ENCODE measurements at regions not wholly inside any gene's neighbourhood (a gene's known extent, or its start where the extent isn't known, plus 50 kb on each side); places are given as distances from the start of the nearest gene placed in this dataset.
"Not testable (repeated sequence)": the region's sequence is repeated elsewhere in the genome, so short reads cannot be mapped to it uniquely, and the experiment has no call there.

DNA sequence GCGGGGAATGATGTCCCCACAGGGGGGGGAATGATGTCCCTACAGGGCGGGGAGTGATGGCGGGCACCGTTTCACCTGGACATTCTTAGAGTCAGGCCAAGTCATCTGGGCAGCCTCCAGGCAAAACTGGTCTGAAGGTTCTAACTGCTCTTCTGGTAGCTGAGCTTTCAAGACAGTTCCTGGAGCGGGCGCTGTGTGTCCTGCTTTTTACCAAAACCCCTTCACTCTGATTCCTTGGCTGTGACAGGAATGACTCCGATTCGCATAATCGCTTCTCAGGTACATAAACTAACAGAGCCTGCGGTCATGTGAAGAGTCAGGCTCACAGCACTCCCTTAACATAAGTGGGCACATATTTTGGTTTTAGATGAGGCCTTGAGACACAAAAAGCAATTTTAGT lies 836.0 kb downstream of the TRIML1 start:
- POLR2A ChIA-PET, result no interaction called here
- H3K9me3 Mint-ChIP-seq, result peaks cover 3% of the 10 kb centered on the region

DNA sequence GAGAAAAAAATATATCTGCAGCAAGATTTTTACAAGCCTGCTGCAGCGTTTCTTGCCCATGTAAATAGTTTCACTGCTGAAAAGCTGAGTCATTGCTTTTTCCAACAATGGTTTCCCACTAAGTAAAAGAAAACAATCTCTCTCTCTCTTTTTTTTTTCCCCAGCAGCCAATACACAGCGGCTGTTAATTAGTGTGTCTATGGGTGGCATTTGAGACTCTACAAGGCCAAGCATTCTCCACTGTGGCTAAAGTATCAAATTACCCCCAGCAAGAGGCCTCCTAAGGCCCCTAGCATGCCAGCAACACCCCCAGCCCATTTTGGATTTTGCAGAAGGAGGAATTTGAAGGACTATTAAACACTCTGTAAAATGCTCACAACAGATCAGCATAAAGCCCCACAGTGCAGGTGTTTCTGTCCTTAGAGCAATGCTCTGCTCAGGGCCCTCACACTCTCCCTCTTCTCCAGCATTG lies 837.4 kb downstream of the TRIML1 start:
- intact Hi-C loops (cut with DNase I, micrococcal nuclease), result no loop called here
- no peaks in the 10 kb centered on the region for H3K27me3 ChIP-seq (ENCODE audit: control insufficient read depth in 1 of 2, insufficient read depth in 2 of 2, low read length in 2 of 2)
- Mint-ChIP-seq H3K27me3 (no peaks in the 10 kb centered on the region), H3K4me1 (ENCODE audit: low read depth) (no peaks in the 10 kb centered on the region), H3K27ac (no peak overlapping the region), H3K36me3 (ENCODE audit: low read depth) (no peaks in the 10 kb centered on the region), H3K4me3 (no peak overlapping the region), H3K9me3 (peaks cover 3% of the 10 kb centered on the region)
- ChIA-PET CTCF (no interaction called here), POLR2A (no interaction called here)
- no peak overlapping the region for H3K4me3 ChIP-seq (ENCODE audit: low read length)
- no peak for DNase-seq
- H3K36me3 ChIP-seq (ENCODE audit: insufficient read depth, low read length), result no peaks in the 10 kb centered on the region
- no peak overlapping the region for H3K27ac ChIP-seq (ENCODE audit: low read depth in 1 of 2, low read length in 2 of 2)
- H3K4me1 ChIP-seq (ENCODE audit: insufficient read depth, low read length), result no peaks in the 10 kb centered on the region
- TF ChIP-seq, protein P1, sequence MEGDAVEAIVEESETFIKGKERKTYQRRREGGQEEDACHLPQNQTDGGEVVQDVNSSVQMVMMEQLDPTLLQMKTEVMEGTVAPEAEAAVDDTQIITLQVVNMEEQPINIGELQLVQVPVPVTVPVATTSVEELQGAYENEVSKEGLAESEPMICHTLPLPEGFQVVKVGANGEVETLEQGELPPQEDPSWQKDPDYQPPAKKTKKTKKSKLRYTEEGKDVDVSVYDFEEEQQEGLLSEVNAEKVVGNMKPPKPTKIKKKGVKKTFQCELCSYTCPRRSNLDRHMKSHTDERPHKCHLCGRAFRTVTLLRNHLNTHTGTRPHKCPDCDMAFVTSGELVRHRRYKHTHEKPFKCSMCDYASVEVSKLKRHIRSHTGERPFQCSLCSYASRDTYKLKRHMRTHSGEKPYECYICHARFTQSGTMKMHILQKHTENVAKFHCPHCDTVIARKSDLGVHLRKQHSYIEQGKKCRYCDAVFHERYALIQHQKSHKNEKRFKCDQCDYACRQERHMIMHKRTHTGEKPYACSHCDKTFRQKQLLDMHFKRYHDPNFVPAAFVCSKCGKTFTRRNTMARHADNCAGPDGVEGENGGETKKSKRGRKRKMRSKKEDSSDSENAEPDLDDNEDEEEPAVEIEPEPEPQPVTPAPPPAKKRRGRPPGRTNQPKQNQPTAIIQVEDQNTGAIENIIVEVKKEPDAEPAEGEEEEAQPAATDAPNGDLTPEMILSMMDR (IDR thresholded peaks at IDR 0.05), result no peak
- ATAC-seq (ENCODE audit: poor library complexity), result no peak
- H3K9me3 ChIP-seq (ENCODE audit: control insufficient read depth in 1 of 2, insufficient read depth in 1 of 2, low read length in 2 of 2), result peaks cover 0 to 5% of the 10 kb centered on the region in 2 experiments

More for the DNA sequence above, 836.0 kb downstream of the TRIML1 start:
- Histone ChIP-seq H3K36me3 (ENCODE audit: insufficient read depth, low read length) (no peaks in the 10 kb centered on the region), H3K4me1 (ENCODE audit: insufficient read depth, low read length) (no peaks in the 10 kb centered on the region), H3K9me3 (ENCODE audit: control insufficient read depth in 1 of 2, insufficient read depth in 1 of 2, low read length in 2 of 2) (peaks cover 0 to 5% of the 10 kb centered on the region in 2 experiments), H3K4me3 (ENCODE audit: low read length) (no peak overlapping the region), H3K27me3 (ENCODE audit: control insufficient read depth in 1 of 2, insufficient read depth in 2 of 2, low read length in 2 of 2) (no peaks in the 10 kb centered on the region), H3K27ac (ENCODE audit: low read depth in 1 of 2, low read length in 2 of 2) (no peak overlapping the region)
- Mint-ChIP-seq H3K4me3 (no peak overlapping the region), H3K27me3 (no peaks in the 10 kb centered on the region), H3K4me1 (ENCODE audit: low read depth) (no peaks in the 10 kb centered on the region), H3K27ac (no peak overlapping the region), H3K36me3 (ENCODE audit: low read depth) (no peaks in the 10 kb centered on the region)
- TF ChIP-seq, protein P1 (IDR thresholded peaks at IDR 0.05), result no peak
- DNase-seq, result no peak
- ATAC-seq (ENCODE audit: poor library complexity), result no peak
- CTCF ChIA-PET, result no interaction called here
- intact Hi-C loops (cut with DNase I, micrococcal nuclease), result no loop called here

- H3K4me1 Mint-ChIP-seq (ENCODE audit: low read depth); H3K4me3 ChIP-seq (ENCODE audit: low read length); ATAC-seq (ENCODE audit: poor library complexity); H3K36me3 Mint-ChIP-seq (ENCODE audit: low read depth); H3K9me3 ChIP-seq (ENCODE audit: control insufficient read depth in 1 of 2, insufficient read depth in 1 of 2, low read length in 2 of 2); H3K27me3 Mint-ChIP-seq; CTCF ChIA-PET; H3K27ac ChIP-seq (ENCODE audit: low read depth in 1 of 2, low read length in 2 of 2); H3K27ac Mint-ChIP-seq; H3K36me3 ChIP-seq (ENCODE audit: insufficient read depth, low read length); POLR2A ChIA-PET; H3K4me1 ChIP-seq (ENCODE audit: insufficient read depth, low read length); intact Hi-C loops (cut with DNase I, micrococcal nuclease); H3K27me3 ChIP-seq (ENCODE audit: control insufficient read depth in 1 of 2, insufficient read depth in 2 of 2, low read length in 2 of 2); DNase-seq; H3K9me3 Mint-ChIP-seq; H3K4me3 Mint-ChIP-seq: not testable (repeated sequence)
Observed at GRCh38 chr4:188977232-188977631, 838.0 kb downstream of the TRIML1 start.

DNA sequence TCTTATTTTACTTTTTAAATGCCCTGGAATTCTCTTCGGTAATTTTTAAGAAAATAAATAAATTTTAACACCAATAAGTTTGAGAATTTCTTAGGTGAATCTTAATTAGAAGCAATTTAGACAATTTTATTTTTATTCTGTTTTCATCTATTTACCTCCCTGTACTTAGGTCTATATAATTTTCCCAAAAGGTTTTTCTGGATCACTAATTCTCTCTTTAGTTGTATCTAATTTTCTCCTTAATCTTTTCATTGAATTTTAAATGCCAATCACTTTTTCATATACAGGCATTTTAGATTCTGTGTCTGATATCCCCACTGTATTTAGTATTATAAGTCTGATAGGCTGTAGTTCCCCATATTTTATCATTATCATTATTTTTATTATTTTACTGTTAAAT lies 845.3 kb downstream of the TRIML1 start:
- intact Hi-C loops (cut with DNase I, micrococcal nuclease), result no loop called here
- Histone ChIP-seq H3K27me3 (ENCODE audit: control insufficient read depth in 1 of 2, insufficient read depth in 2 of 2, low read length in 2 of 2) (no peaks in the 10 kb centered on the region), H3K27ac (ENCODE audit: low read depth in 1 of 2, low read length in 2 of 2) (no peak overlapping the region), H3K4me3 (ENCODE audit: low read length) (no peak overlapping the region), H3K4me1 (ENCODE audit: insufficient read depth, low read length) (no peaks in the 10 kb centered on the region), H3K36me3 (ENCODE audit: insufficient read depth, low read length) (no peaks in the 10 kb centered on the region), H3K9me3 (ENCODE audit: control insufficient read depth in 1 of 2, insufficient read depth in 1 of 2, low read length in 2 of 2) (peaks cover 0 to 17% of the 10 kb centered on the region in 2 experiments)
- Mint-ChIP-seq H3K27me3 (no peaks in the 10 kb centered on the region), H3K4me1 (ENCODE audit: low read depth) (no peaks in the 10 kb centered on the region), H3K36me3 (ENCODE audit: low read depth) (no peaks in the 10 kb centered on the region), H3K4me3 (no peak overlapping the region), H3K27ac (no peak overlapping the region), H3K9me3 (peaks cover 2% of the 10 kb centered on the region)
- ChIA-PET POLR2A (no interaction called here), CTCF (no interaction called here)
- DNase-seq (no peak), ATAC-seq (ENCODE audit: poor library complexity) (no peak)
- TF ChIP-seq, protein P1 (IDR thresholded peaks at IDR 0.05), result no peak

Measured in CD4-positive, alpha-beta T cell (primary cell).